GM12872 (cell line): ENCODE measurements at regions not wholly inside any gene's neighbourhood (a gene's known extent, or its start where the extent isn't known, plus 50 kb on each side); places are given as distances from the start of the nearest gene placed in this dataset.

Source experiments
- TF ChIP-seq, protein P1 (sequence below): IDR thresholded peaks from 3 replicates; pipeline ENCODE4 v1.5.1; 2011; ENCODE audit warnings: low read depth, mild to moderate bottlenecking, low read length, moderate library complexity; ENCODE audit not compliant: insufficient read depth

DNA sequence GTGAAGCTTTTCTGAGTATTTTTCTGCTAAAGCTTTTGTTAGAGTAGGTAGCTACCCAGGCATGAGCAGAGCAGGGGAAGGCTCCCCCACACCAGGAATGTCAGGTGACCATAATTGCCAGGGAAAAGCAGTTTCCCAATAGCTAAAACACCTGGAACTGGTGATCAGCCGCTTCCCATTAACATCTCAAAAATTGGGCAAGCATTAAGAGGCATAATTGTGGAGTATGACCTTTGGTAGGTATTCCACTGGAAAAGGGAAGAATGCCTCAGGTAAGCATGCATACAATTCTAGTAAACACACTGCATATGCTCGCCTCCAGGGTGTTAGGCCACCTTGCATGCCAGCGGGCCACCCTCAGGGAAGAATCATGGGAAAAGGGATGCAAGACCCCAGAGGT lies 84.5 kb downstream of the CCR1 start:
- TF ChIP-seq, protein P1, sequence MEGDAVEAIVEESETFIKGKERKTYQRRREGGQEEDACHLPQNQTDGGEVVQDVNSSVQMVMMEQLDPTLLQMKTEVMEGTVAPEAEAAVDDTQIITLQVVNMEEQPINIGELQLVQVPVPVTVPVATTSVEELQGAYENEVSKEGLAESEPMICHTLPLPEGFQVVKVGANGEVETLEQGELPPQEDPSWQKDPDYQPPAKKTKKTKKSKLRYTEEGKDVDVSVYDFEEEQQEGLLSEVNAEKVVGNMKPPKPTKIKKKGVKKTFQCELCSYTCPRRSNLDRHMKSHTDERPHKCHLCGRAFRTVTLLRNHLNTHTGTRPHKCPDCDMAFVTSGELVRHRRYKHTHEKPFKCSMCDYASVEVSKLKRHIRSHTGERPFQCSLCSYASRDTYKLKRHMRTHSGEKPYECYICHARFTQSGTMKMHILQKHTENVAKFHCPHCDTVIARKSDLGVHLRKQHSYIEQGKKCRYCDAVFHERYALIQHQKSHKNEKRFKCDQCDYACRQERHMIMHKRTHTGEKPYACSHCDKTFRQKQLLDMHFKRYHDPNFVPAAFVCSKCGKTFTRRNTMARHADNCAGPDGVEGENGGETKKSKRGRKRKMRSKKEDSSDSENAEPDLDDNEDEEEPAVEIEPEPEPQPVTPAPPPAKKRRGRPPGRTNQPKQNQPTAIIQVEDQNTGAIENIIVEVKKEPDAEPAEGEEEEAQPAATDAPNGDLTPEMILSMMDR, result no peak

DNA sequence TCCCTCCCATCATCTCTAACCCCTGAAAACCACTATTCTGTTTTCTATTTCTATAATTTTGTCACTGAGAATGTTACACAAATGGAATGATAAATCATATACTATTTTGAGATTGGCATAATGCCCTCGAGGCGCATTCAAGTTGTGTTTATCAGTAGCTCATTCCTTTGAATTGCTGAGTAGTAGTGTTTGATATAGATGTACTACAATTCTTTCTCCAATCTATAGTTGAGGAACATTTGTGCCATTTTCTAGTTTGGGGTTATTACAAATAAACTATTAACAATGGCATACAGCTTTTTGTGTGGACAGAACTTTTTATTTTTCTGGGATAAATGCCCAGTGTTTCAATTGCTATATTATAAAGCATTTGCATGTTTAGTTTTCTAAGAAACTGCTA lies 86.0 kb downstream of the CCR1 start:
- TF ChIP-seq, protein P1, result no peak

DNA sequence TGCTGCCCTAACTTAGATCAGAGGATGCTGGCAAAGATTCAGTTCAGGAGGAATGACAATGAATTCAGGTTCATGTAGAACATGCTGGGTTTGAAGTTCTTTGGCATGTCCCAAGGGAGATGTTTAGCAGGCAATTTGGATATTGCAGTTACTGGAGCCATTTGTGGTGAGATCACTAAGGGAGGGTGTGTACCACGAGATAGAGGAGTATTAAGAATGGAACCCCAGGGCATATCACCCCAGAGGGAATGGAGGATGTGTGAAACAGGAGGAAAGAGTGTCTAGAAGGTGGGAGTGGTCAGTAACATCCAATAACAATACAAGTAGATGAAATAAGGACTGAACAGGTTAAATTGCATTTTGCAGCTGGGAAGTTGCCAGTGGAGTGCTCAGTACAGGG lies 87.1 kb downstream of the CCR1 start:
- TF ChIP-seq, protein P1, result no peak

DNA sequence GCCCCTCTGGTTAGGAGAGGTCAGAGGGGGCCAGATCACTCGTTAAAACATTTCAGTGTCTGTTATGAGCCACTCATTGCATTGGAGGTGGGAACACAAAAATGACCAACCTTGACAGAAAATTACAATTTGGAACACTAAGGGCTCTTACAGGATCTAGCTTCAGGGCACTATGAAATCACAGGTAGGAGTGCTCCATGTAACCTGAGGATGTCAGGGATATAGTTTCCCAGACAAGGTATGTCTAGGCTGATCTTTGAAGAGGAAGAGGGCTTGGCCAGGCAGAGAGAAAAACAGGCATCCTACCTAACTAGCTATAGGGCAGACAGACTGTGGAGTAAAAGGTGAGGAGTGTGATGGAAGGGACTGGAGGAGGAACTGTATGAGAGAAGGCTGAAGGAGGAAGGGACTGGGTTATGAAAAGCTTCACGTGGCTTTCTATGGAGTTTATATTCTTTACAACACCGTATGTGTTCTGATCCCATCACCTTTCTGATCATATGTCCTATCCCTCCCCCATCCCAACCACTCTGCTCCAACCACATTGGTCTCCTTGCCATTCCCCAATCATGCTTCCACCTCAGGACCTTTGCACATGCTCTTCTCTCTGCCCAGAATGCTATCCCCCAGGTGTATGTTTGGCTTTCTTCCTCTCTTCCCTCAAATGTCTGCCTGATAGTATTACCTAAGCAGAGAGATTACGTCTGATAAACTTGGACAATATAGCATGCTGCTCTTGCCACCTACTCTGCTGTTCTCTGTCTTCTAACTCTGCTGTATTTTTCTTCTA lies 88.2 kb downstream of the CCR1 start:
- TF ChIP-seq, protein P1, result no peak

DNA sequence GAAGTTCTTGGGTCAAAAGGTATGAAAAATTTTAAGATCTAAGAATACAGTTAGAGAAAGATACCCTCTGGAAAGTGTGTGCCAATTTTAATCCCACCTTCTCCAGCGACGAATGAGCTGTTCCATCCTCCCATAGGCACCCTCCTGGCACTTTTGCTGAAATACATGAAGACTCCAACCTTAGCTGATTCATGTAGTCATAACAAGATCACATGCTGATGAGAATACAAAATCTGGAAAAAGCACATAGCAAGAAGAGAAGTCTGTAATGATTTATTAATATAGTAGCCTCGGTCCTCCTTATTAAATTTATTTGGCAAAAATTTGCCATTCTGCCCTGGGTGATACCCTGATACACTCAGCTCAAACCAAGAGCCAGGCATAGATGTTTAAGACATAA lies 88.9 kb downstream of the CCR1 start:
- TF ChIP-seq, protein P1, result no peak

DNA sequence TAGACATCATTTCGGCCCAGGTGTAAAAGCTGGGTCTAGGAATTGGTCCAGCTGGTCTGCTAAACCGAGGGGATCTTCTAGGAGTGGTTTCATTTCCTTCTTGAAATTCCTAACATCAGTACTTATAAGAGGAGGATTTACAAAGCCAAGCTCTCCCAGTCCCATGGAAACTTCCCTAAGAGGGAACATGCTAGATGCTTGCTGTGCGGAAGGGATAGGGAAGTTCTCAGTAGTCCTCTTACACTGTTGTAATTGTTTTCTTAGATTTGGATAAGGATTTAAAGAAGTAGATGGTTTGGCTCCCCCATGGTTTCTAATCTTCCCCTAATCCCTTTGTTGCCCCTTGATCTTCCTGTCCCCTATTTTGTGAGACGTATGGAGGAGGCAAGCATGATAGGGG lies 89.7 kb upstream of the XCR1 start:
- TF ChIP-seq, protein P1, result no peak

DNA sequence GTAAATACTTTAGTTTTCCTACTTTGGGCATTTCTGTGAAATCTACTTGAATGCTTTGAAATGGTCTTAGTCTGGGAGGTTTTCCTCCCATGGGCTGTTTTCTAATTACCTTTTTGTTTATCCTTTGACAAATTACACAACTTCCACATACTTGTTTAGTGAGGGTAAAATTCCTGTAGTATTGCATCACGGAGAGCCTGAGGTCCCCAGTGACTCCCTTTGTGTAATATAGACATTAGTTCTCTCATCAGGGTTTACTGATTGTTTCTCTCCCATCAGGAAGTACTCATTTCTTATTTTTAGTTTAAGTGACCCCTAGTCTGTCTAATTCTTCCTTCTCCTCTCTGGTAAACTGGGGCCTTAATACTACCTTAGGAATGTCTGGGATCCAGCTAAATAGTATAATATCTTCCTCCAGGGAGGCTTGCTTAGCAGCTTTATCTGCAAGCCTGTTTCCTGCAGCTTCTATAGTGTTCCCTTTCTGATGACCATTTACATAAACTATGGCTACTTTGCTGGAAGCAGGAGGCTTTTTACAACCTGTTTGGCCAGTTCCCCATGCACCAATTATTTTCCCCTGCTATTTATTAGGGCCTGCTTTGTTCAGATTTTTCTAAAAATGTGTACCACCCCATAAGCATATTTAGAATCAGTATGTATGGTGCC lies 87.2 kb upstream of the XCR1 start:
- TF ChIP-seq, protein P1, result no peak
